SU-DHL-6 (cell line): ENCODE measurements at regions not wholly inside any gene's neighbourhood (a gene's known extent, or its start where the extent isn't known, plus 50 kb on each side); places are given as distances from the start of the nearest gene placed in this dataset.

Experiments used
- H2AFZ ChIP-seq: fragments of 200-600 bp; sonication (generic); 2 replicates; pipeline ENCODE4 v1.6.1; 2014; ENCODE audit warnings: low read depth, mild to moderate bottlenecking, moderate library complexity, mixed read lengths, antibody characterized with exemption, low read length; ENCODE audit not compliant: severe bottlenecking
- H3F3A ChIP-seq: fragments of 200-600 bp; shearing (Covaris generic); 2 replicates; pipeline ENCODE4 v1.6.0; 2016; ENCODE audit warnings: antibody characterized with exemption, mild to moderate bottlenecking; ENCODE audit not compliant: insufficient read depth
- H3K27ac ChIP-seq: fragments of 200-600 bp; sonication (generic); 2 replicates; pipeline ENCODE4 v1.5.1; 2016; ENCODE audit warnings: low read depth, mild to moderate bottlenecking, low read length, moderate library complexity, mixed read lengths
- H3K27me3 ChIP-seq: fragments of 200-600 bp; sonication (generic), shearing (Covaris generic); 2 replicates; pipeline ENCODE4 v1.6.0; 2014; ENCODE audit warnings: mild to moderate bottlenecking, low read length
- H3K36me3 ChIP-seq: fragments of 200-600 bp; sonication (generic); 2 replicates; pipeline ENCODE4 v1.6.1; 2014; ENCODE audit warnings: mild to moderate bottlenecking, low read length, mixed read lengths
- H3K4me2 ChIP-seq: fragments of 300-600, 200-600 bp; shearing (Covaris generic), sonication (generic); 2 replicates; pipeline ENCODE4 v1.6.0; 2014; ENCODE audit warnings: low read length, low read depth, mild to moderate bottlenecking; ENCODE audit not compliant: poor library complexity, severe bottlenecking
- H3K4me3 ChIP-seq: fragments of 200-600 bp; sonication (generic); 2 replicates; pipeline ENCODE4 v1.5.1; 2014; ENCODE audit warnings: antibody characterized with exemption, low read length, mild to moderate bottlenecking, mixed read lengths; ENCODE audit not compliant: insufficient read depth, poor library complexity, severe bottlenecking
- H3K79me2 ChIP-seq: fragments of 200-600 bp; sonication (generic); 2 replicates; pipeline ENCODE4 v1.6.1; 2014; ENCODE audit warnings: mild to moderate bottlenecking, low read length, moderate library complexity; ENCODE audit not compliant: insufficient read depth
- H3K9ac ChIP-seq: fragments of 200-600 bp; sonication (generic); 2 replicates; pipeline ENCODE4 v1.7.0; 2014; ENCODE audit warnings: mild to moderate bottlenecking, low read length
- H3K9me2 ChIP-seq: fragments of 200-600 bp; sonication (generic); replicated peaks from 2 replicates; pipeline ENCODE4 v1.6.1; 2014; ENCODE audit warnings: low read length; ENCODE audit not compliant: insufficient read depth
- H3K9me3 ChIP-seq: fragments of 200-600 bp; sonication (generic); 2 replicates; pipeline ENCODE4 v1.6.1; 2014; ENCODE audit warnings: low read length, mixed read lengths; ENCODE audit not compliant: insufficient read depth
- H4K20me1 ChIP-seq: fragments of 200-600 bp; sonication (generic); 2 replicates; pipeline ENCODE4 v1.6.1; 2014; ENCODE audit warnings: low read depth, mild to moderate bottlenecking, antibody characterized with exemption, low read length, moderate library complexity, mixed read lengths
- EZH2phosphoT487 ChIP-seq: fragments of 200-600 bp; sonication (generic), shearing (Covaris generic); conservative IDR thresholded peaks from 2 replicates; pipeline ENCODE4 v1.6.1; 2018; ENCODE audit warnings: mild to moderate bottlenecking, antibody characterized with exemption, low read length, moderate library complexity, mixed read lengths
- TF ChIP-seq, protein P1 (sequence below): fragments of 200-600 bp; sonication (generic); IDR thresholded peaks from one replicate; pipeline ENCODE4 v1.5.1; 2017; ENCODE audit warnings: antibody characterized with exemption, mild to moderate bottlenecking, low read length, moderate library complexity; ENCODE audit not compliant: insufficient read depth, poor library complexity, severe bottlenecking

DNA sequence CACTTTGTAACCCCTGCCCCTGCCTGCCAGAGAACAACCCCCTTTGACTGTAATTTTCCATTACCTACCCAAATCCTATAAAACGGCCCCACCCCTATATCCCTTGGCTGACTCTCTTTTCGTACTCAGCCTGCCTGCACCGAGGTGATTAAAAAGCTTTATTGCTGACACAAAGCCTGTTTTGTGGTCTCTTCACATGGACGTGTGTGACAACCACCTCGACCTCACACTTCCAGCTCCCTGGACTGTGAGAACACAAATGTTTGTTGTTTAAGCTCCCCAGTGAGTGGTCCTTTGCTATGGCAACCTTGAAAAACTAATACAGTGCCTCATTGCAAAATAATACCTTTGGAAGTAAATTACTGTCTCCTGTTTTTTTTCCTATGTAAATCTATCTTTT is 299.2 kb upstream of the POU1F1 start:
- no peak overlapping the region for H2AFZ ChIP-seq
- H3K27me3 ChIP-seq = no peaks in the 10 kb centered on the region
- H3K4me3 ChIP-seq = no peak overlapping the region
- TF ChIP-seq, protein P1, sequence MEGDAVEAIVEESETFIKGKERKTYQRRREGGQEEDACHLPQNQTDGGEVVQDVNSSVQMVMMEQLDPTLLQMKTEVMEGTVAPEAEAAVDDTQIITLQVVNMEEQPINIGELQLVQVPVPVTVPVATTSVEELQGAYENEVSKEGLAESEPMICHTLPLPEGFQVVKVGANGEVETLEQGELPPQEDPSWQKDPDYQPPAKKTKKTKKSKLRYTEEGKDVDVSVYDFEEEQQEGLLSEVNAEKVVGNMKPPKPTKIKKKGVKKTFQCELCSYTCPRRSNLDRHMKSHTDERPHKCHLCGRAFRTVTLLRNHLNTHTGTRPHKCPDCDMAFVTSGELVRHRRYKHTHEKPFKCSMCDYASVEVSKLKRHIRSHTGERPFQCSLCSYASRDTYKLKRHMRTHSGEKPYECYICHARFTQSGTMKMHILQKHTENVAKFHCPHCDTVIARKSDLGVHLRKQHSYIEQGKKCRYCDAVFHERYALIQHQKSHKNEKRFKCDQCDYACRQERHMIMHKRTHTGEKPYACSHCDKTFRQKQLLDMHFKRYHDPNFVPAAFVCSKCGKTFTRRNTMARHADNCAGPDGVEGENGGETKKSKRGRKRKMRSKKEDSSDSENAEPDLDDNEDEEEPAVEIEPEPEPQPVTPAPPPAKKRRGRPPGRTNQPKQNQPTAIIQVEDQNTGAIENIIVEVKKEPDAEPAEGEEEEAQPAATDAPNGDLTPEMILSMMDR = no peak
- no peak for TF ChIP-seq EZH2phosphoT487
- no peak overlapping the region for H3K4me2 ChIP-seq
- H3F3A ChIP-seq = no peaks in the 10 kb centered on the region
- no peaks in the 10 kb centered on the region for H3K9me3 ChIP-seq
- no peak overlapping the region for H3K9ac ChIP-seq
- no peak overlapping the region for H3K27ac ChIP-seq
- no peaks in the 10 kb centered on the region for H3K36me3 ChIP-seq
- H3K79me2 ChIP-seq = no peaks in the 10 kb centered on the region
- no peaks in the 10 kb centered on the region for H4K20me1 ChIP-seq
- no peaks in the 10 kb centered on the region for H3K9me2 ChIP-seq

DNA sequence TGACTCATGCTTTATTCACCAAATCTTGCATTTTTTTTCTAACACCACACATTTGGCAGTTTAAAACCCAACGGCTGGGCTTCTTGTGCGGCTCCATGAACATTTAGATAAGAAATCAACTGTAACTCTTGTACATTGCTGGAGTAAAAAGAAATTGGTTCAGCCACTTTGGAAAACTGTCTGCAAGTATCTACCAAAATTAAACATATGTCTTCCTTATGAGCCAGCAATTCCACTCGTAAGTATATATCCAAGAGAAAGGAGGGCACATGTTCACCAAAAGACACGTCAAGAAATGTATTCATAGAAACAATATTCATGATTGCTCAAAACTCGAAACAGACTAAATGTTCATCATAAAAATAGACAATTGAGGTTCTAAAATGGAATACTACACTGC is 291.9 kb upstream of the POU1F1 start:
- H3K4me2 ChIP-seq = no peak overlapping the region
- no peak overlapping the region for H3K27ac ChIP-seq
- no peak overlapping the region for H2AFZ ChIP-seq
- no peak overlapping the region for H3K9ac ChIP-seq
- no peaks in the 10 kb centered on the region for H3K79me2 ChIP-seq
- H3K9me3 ChIP-seq = no peaks in the 10 kb centered on the region
- no peaks in the 10 kb centered on the region for H3K27me3 ChIP-seq
- no peaks in the 10 kb centered on the region for H4K20me1 ChIP-seq
- TF ChIP-seq, protein P1 = no peak
- TF ChIP-seq EZH2phosphoT487 = no peak
- H3K4me3 ChIP-seq = no peak overlapping the region
- no peaks in the 10 kb centered on the region for H3K36me3 ChIP-seq
- no peaks in the 10 kb centered on the region for H3K9me2 ChIP-seq
- H3F3A ChIP-seq = no peaks in the 10 kb centered on the region

DNA sequence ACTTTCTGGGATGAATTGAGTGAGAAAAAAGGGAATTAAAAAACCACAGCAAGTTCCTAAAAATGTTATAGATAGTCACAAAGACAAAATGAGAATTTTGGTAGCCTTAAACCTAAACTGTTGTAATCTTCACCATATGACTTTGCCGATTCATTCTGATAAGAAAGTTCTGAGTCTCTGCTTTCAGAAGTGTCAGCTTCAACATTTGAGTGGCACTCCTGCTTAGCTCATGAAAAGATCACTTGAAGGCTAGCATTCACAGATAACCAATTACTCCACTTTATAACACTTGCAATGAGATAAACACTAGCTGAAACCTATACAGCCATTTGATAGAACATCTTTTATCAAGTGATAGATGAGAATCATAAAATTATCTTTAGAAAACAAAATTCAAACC is 288.1 kb upstream of the POU1F1 start:
- TF ChIP-seq, protein P1 = no peak
- no peak for TF ChIP-seq EZH2phosphoT487
- H4K20me1 ChIP-seq = no peaks in the 10 kb centered on the region
- no peak overlapping the region for H2AFZ ChIP-seq
- no peaks in the 10 kb centered on the region for H3K9me2 ChIP-seq
- H3K9ac ChIP-seq = no peak overlapping the region
- H3K27ac ChIP-seq = no peak overlapping the region
- no peak overlapping the region for H3K4me2 ChIP-seq
- H3K9me3 ChIP-seq = no peaks in the 10 kb centered on the region
- no peaks in the 10 kb centered on the region for H3K27me3 ChIP-seq
- H3K36me3 ChIP-seq = no peaks in the 10 kb centered on the region
- no peak overlapping the region for H3K4me3 ChIP-seq
- H3F3A ChIP-seq = no peaks in the 10 kb centered on the region
- no peaks in the 10 kb centered on the region for H3K79me2 ChIP-seq
